T-helper 1 cell treated with Interleukin-12 subunit alpha and Interleukin-12 subunit beta and Interleukin-4 antibody, amounts not matched to agents 30 ng/mL and 1 ng/mL, for 36 hours (primary cell): ENCODE measurements at regions not wholly inside any gene's neighbourhood (a gene's known extent, or its start where the extent isn't known, plus 50 kb on each side); places are given as distances from the start of the nearest gene placed in this dataset.

Source experiments
- intact Hi-C: fragments of 100-400 bp; cut with micrococcal nuclease; formaldehyde crosslinking; loops from one replicate; pipeline ENCODE4 v1.15.1; 2024

DNA sequence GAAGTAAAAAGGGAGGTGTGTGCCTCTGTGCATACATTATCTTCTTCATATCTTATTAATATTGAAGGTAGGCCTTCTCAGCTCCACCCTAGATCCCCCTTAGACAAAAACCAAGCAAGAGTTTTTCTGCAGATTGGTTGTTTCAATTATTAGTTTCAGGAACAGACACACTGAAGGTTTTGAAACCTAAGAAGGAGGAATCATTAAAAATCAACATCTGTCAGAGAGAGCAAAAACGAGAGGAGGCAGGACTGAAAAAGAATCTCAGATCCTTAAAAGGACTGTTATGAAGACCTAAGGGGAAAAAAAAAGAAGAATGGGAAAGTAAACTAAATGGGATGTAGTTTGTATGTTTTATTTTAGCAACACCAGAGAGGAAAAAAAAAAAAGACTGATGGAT is 560.8 kb upstream of the JAG1 start:
- intact Hi-C loops: no loop called here

DNA sequence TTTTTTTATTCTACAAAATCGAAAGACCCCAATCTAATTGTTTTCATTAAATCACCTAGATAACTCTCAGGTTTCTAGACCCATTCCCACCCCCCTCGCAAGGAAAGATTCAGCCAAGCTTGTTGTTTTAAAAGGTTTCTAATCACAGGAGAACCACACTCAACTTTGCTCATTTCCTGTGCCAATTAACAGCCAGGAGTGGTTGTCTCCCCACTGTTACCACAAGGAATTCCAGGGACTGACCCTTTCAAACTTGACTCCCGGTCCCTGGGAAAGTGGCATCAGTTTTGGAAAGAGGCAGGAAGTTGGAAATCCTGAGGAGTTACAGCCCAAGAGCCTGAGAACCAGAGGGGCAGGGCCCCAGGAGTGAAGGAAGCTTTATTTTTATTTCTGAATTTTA is 561.3 kb upstream of the JAG1 start:
- intact Hi-C loops: no loop called here

DNA sequence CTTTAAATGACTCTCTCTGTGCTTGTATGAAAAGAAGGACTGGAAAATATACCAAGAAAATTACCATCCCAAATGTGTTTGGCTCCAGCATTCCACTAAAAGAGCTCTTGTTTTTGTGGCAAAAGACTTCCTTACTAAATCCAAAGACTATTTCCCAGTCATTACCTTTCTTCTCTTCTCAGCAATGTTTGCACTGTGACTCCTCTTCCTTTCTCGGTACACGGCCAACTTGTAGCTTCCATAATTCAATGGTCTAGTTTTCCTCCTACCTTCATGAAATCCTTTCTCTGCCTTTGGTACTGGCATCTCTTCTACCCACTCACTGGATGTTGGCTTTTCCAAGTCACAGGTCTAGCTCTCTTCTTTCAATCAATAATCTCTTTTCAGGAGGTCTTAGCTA is 568.5 kb upstream of the JAG1 start:
- intact Hi-C loops: no loop called here

DNA sequence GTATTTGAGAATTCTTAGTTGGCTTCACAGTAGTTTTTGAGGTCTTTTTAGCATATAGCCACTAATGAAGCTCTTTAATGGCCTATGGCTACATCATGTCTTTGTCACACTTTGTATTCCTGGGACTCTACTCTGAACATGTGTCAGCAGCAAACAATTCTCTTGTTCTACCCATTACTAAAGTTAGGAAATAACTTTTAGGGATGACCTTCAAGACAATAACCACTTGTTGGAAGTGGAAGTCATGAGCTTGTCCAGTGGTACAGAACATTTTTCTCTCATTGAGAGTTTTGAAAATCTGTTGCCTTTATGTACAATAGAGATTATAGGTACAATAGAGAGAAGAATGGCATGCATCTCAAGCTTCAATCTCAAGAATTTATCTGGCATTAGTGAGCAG is 571.6 kb upstream of the JAG1 start:
- intact Hi-C loops: no loop called here

DNA sequence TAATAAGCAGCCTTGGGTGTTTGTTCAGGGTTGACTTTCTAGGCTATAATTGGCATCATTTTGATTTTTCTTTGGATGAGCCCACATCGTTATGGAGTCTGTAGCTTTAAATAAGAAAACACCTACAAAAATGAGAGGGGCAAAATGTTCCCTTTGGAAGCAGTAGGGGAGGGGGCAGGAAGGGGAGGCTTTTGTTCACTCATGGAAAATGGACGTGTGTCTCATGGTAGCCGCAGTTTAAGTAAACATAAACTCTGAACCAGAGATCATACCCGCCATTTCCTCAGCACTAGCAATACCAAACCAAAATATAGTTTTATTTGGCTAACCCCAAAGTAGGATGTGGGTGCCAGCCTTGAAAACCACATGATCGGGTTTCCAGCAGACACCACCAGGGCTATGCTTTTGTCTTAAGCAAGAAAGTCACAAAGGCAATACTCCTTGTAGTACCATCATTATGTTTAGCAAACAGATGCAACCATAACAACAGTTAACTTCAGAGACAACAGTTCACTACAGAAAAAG is 572.5 kb upstream of the JAG1 start:
- intact Hi-C loops: no loop called here

DNA sequence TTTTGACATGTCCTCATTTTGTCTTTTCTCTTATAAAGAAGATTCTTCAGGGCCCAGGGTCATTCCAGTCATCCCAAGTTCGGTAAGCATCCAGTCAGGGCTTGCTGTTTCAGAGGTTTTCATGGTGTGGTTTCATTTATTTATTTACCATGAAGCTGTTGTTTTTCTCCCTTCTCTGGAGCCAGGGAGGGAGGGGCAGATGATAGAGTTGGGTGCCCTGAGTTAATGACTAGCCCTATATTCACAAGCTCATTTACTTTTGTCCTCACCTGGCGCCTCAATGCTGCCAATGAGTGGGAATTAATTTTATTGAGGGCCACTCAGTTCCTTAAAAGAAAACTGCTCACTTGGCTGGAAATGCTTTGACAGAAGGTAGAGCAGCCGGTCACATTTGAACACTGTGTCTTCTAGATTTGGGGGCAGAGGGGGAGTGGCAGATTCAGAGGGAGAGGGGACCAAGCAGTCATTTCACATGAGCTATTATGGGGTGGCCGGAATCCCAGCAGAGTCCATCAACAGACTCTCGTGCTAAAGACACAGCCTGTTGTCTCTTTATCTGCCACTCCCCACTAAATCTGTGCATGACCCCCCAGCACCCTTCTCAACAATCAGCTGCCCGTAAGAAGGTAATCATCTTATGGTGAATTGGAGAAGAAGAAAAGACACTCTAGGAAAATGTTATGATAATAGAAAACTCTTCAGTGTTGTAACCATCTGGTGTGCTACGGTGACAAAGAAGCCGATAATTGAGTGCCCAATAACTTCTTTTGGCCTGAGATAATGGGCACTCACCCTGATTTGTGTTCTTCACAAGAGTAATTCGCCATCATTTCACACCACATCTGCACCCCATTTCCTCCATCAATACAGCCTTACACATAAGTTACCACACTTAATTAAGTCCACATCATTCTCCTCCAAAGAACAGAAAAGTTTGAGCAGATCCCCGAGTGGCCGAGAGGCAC is 573.5 kb upstream of the JAG1 start:
- intact Hi-C loops: no loop called here

DNA sequence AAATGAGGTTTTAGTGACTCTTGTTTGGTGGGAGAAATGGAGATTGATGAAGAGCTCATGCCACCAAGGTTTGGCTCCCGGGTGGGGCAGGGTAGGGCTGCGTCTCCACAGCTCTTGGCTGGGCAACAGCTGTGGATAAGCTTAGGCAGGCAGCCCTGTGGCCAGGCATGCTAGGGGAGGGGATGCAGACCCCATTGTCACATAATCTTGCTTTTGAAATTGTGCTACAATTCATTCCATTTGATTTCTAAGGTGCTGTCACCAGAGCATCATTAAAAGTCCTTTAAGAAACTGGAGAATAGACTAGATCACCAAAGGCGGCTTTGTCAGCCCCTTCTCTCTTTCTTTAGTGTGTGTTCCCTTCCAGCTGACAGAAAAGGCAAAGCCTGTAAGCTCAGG is 574.2 kb upstream of the JAG1 start:
- intact Hi-C loops: no loop called here

DNA sequence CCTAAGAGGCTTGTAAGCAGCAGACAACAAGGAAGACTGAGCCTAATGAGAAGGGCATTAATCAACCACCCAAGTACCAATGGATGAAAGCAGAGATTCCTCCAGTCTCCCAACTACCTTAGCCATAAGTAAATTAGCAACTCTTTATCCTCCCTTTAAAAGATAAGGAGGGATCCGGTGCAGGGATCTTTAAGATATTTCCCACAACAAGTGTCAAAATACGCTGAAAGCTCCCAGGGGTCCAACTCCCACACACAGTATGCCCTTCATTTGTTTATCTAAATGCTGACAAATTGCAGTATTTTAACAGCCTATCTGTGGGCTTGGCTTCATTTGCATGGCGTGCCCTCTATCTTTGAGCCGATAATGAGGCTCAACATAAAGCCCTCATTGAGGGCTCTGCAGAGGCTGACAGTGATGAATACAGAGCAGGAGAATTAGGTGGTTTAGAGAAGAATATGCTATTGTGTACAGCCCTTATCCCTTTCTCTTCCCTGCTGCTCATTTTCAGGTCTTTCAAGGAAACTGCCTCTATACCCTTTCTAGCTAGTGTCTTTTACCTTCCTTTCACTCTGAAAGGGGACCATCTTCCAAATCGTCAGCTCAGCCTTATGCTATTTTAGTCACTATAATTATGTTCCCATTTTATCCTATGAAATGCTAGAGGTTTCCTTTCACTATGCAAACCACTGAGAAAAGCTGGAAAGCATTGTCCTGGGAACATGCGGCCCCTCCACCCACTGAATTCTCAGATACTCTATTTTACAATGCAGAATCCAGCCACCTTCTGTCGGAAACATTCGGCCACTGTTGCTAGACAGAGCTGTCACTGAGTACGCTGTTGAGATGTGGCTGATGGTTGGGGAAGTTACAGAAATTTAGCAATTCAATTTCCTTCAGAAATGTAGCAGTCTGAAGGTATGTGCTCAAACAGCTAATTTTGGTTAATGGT is 575.2 kb upstream of the JAG1 start:
- intact Hi-C loops: no loop called here

DNA sequence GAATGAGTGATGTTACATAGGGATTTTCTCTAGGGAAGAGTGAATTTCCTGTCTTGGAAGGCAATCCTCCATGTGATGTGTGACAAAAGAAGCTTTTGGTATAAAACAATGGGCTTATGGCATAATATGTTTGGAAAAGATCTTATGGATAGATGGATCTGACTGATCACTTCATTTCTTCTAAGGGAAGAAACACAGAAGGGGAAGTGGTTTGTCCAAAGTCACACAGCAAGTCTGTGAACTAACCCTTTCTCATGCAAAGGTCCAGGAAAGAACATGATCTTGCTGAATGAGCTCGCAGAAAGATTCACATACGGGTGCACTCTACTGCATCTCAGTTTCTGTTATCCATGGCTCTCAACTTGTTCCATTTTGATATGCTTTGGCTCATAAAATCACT is 575.9 kb upstream of the JAG1 start:
- intact Hi-C loops: no loop called here

DNA sequence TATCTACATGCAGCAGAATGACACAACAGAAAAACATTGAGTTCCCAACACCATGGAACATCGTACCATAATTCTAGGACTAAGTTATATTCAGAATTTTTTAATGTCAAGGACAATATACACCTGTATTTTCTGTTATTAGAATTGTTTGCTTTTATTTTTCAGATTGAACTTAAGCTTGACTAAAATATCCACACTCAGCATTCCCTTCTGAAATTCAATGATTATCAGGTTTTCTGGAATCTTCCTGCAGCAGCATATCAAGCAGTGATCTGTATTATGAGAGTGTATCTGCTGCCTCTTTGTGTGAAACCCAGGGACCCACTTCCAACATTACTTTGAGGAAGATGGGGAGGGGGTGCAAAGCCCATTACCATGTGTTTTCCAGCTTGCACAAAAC is 578.6 kb upstream of the JAG1 start:
- intact Hi-C loops: no loop called here

DNA sequence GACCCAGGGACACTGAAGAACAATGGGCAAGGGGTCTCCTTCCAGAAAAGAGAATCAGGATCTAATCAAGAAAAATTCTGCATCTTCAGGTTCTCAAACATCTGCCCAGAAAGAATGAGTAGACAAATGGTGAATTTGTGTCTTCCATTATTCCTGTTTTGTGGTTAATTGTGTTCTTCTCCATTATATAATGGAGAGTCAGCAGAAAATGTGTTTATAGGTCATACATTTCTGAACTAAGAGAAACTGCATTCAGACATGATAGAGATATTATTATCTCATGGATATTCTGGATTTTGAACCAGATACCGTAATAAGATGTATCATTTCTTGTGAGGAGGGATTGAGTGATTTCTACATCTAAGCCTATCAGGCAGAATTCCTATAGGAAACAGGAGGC is 581.7 kb upstream of the JAG1 start:
- intact Hi-C loops: no loop called here

DNA sequence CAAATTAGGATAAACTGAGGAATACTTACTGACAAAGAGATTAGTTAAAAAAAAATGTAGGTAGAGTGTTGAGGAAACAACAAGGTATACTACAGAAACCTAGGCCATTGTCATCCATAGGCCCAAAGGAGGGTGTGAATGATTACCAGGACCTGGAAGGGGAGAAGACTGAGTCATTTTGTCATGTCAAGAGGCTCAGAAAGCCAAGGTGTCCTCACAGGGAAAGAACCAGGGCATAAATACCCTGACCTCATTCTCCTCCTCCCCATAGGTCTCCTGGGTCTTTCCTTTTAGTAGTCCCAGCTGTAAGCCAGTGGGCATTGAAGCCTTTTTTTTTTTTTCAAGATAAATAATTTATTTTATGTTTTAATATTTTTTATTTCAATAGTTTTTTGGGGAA is 582.1 kb upstream of the JAG1 start:
- intact Hi-C loops: no loop called here

DNA sequence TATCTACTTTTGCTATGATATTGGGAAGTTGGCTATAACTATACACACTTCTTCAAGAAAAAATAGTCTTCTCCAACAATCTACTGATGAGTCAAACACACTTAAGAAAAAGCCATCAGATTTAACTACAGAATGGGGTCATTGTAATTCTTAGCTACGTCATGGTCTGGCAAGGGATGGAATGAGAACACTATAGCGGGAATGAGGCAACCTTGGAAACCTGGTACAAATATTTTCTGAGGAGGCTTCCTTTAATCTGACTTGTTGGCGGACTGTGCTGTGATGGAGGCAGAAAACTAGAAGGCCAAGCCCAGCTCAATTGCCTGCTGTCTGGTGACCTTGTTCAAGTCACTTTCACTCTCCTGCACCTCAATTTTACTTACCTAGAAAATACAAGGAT is 586.8 kb upstream of the JAG1 start:
- intact Hi-C loops: no loop called here

DNA sequence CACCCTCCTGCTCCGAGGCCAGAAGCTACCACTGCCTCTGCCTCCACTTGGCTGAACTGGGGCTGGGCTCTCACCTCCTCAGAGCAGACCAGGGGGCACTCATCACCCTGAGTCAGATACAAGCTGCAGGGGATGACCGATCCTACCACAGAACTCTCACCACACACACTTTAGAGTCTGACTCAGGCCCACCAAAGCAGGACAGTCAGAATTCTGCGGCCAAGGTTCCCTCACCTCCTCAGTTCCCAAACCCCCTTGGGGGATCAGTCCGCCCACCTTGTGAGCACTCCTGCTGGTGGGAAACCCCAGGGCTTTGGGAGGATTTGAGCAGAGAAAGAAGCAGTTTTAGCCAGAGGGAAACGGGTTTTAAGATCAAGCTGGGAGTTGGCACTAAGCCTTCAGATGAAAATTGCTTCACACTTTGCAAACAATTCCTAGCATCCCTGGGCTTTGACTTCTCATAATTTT is 587.8 kb upstream of the JAG1 start:
- intact Hi-C loops: no loop called here

DNA sequence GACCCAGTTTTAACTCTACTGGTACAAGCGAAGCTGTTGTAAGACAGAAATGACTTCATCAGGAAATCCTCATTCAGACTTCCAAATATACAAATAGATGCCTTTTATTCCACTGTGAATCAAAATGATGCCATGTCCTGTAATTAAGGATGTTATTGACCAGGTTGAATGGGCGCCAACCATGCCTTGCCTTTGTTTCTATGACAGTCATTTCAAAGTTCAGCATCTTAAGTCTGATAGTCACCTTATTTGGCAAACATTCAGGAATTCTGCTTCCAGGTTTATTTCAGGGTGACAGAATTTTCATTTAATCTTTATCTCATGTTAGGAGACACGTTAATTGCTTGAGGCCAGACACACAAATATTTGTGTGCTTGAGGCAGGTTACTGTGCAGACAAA is 592.8 kb upstream of the JAG1 start:
- intact Hi-C loops: no loop called here

DNA sequence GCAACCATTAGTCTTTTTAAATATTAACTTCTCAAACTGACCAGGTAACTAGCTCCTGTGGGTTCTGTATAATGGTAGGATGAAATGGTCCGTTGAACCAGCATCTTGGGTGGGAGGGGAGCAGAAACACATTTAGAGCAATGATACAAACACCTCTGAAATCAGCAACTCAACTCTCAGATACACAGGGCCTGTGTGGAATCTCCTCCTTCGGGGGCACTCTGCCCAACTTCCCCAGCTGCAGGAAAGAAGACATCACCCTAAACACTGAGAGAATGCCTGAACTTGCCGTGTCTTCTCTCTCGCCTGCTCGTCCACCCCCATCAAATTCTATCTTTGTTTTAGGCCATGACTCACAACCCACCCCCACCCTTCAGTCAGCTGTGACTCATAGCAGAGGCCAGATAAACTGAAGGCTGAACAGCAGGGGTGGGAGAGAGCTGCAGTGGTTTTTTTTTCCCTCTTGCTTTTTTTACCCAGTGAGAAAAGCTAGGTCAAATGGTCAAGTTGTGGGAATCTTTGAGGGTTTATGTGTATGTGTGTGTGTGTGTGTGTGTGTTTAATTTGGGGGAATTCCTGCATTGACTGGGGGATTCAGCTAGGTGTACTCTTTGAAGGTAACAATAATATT is 593.4 kb upstream of the JAG1 start:
- intact Hi-C loops: no loop called here

DNA sequence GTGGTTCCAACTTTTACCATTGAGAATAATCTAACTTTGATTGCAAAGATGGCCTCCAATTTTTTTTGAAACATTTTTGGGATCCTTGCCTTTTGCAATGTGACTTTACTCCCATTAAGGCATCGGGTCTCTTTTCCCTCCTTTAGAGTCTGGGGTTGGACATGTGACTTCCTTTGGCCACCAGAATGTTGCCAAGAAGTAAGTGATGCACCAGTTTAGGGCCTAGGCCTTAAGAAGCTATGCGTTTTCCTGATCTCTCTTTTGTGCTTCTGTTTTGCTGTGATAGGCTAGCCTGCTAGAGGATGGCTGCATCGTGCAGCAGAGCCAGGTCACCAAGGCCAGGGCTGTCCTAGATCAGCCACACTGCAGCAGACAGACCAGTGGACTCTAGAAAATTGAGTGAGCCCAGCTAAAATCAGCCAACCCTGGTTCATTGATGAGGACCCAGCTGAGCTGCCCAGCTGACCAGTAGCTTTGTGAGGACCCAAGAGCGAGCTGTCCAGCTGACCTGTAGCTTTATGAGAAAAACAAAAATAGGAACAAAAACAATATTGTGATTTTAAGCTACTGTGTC is 594.0 kb upstream of the JAG1 start:
- intact Hi-C loops: no loop called here

DNA sequence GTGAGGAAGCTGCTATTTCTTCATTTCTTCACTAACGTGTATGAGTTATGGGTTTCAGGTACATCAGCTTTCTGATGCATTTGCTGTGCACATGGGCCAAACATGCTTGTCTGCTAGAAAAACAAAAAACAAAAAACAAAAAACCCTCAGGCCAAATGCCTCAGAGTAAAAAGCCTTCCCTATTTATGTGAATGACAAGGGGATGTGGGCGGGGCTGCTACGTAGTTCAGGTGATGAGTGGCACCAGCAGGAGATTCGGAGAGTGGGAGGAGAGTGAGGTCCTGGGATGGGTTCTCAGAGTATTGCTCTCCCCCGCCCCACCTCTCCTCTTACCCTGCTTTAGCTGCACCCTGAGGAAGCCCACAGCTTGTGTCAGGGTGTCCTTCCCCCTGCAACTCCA is 596.8 kb upstream of the JAG1 start:
- intact Hi-C loops: loop anchor here (10.0 kb wide), 2 partner anchors 716 to 806 kb away; no protein-coding TSS in a partner anchor

DNA sequence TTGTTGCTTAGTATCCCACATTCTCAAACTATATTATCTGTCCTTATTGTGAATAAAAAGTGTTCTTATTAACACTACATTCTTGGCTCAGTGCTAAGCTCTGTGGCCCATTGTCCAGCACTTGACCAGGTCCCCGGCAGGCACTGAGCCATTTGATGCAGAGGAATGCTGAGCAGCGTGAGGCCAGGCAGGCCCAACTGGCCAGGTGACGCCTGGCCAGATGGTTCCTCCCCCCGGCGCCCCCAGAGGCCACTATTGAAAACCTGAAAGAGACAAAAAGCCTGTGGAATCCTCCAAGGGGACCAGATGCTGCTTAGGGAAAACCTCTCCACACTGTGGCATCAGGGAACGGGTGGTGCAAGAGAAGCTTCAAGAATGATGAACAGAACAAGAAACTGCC is 597.5 kb upstream of the JAG1 start:
- intact Hi-C loops: loop anchor here (10.0 kb wide), 2 partner anchors 717 to 807 kb away; no protein-coding TSS in a partner anchor

DNA sequence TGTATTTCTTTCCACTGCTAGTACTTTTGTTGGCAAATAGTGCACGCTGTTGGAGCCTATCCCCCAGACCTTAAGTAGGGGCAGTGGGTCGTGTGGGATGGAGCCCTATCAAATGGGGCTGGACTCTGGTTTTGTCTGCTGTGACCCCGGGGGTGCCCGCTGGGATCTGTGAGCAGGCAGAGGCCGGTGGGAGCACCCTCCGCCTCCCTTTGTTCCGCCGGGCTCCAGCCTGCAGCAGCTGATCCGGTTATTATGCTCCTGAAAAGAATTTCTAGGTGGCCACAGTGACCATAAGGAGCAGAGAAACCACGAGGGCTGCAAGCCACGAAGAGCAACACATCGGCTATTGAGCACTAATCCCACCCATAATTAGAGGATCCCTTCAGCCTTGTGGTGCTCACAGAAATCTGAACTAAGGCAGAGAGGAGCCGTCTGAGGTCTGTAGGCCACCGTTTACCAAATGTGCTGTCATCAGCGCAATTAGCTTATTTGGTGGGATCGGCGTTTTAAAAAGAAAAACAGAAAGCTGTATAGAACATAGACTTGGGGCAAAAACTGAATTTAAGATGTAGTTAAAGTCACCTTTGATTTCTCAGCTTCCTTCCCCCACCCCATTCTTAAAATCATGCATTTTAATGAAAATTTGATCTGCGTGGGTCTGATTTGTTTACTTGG is 598.3 kb upstream of the JAG1 start:
- intact Hi-C loops: loop anchor here (10.0 kb wide), 2 partner anchors 717 to 807 kb away; no protein-coding TSS in a partner anchor
